ENCODE measurements at regions not wholly inside any gene's neighbourhood (a gene's known extent, or its start where the extent isn't known, plus 50 kb on each side); places are given as distances from the start of the nearest gene placed in this dataset.

GRCh38 chr10:90222372-90222771, 521.0 kb downstream of the KIF20B start:
- Histone ChIP-seq H3K79me2 (ENCODE audit: insufficient read depth, low read depth, low read length) (no peaks in the 10 kb centered on the region), H3K4me1 (ENCODE audit: insufficient read depth, low read length, poor library complexity, severe bottlenecking) (no peaks in the 10 kb centered on the region), H3K9me2 (ENCODE audit: insufficient read depth, low read length) (no peaks in the 10 kb centered on the region), H3K36me3 (ENCODE audit: insufficient read depth, low read length) (no peaks in the 10 kb centered on the region), H3K9me3 (ENCODE audit: low read length) (no peaks in the 10 kb centered on the region), H3K27ac (ENCODE audit: low read depth, low read length, poor library complexity, severe bottlenecking) (no peak overlapping the region), H3K4me3 (ENCODE audit: low read depth, low read length, poor library complexity, severe bottlenecking) (no peak overlapping the region), H2AFZ (ENCODE audit: low read length) (no peak overlapping the region), H3K4me2 (ENCODE audit: low read length) (no peak overlapping the region), H4K20me1 (ENCODE audit: insufficient read depth, low read length) (no peaks in the 10 kb centered on the region)
- no peak for TF ChIP-seq EZH2phosphoT487 (IDR thresholded peaks at IDR 0.05; ENCODE audit: borderline replicate concordance, low read depth, low read length)
- TF ChIP-seq CTCF (conservative IDR thresholded peaks at IDR 0.05; ENCODE audit: low read length), result no peak
- DNase-seq (ENCODE audit: low spot score), result no peak
- ChIA-PET CTCF (ENCODE audit: unreplicated experiment) (no interaction called here), POLR2A (interaction anchor here (0.7 kb wide), 1 partner anchor 12 kb away, joined by 3 read pairs; no protein-coding TSS in a partner anchor)
- intact Hi-C loops (cut with micrococcal nuclease; ENCODE audit: unreplicated experiment), result no loop called here
- no TSS peak for BruUV-seq (replicated peaks)

GRCh38 chr10:90222939-90223338, 521.5 kb downstream of the KIF20B start:
- no peak overlapping the region for H3K4me2 ChIP-seq (ENCODE audit: low read length)
- no TSS peak for BruUV-seq (replicated peaks)
- intact Hi-C loops (cut with micrococcal nuclease; ENCODE audit: unreplicated experiment), result no loop called here

More at GRCh38 chr10:90222939-90223338, 521.5 kb downstream of the KIF20B start:
- Histone ChIP-seq H3K9me3 (ENCODE audit: low read length) (no peaks in the 10 kb centered on the region), H3K4me1 (ENCODE audit: insufficient read depth, low read length, poor library complexity, severe bottlenecking) (no peaks in the 10 kb centered on the region), H2AFZ (ENCODE audit: low read length) (no peak overlapping the region), H3K27ac (ENCODE audit: low read depth, low read length, poor library complexity, severe bottlenecking) (no peak overlapping the region), H3K36me3 (ENCODE audit: insufficient read depth, low read length) (no peaks in the 10 kb centered on the region), H3K79me2 (ENCODE audit: insufficient read depth, low read depth, low read length) (no peaks in the 10 kb centered on the region), H3K9me2 (ENCODE audit: insufficient read depth, low read length) (no peaks in the 10 kb centered on the region), H3K4me3 (ENCODE audit: low read depth, low read length, poor library complexity, severe bottlenecking) (no peak overlapping the region), H4K20me1 (ENCODE audit: insufficient read depth, low read length) (no peaks in the 10 kb centered on the region)
- CTCF ChIA-PET (ENCODE audit: unreplicated experiment), result no interaction called here
- POLR2A ChIA-PET, result no interaction called here
- DNase-seq (ENCODE audit: low spot score), result no peak
- TF ChIP-seq CTCF (conservative IDR thresholded peaks at IDR 0.05; ENCODE audit: low read length) (no peak), EZH2phosphoT487 (IDR thresholded peaks at IDR 0.05; ENCODE audit: borderline replicate concordance, low read depth, low read length) (no peak)

Data from OCI-LY7 (cell line).